ENCODE measurements at regions not wholly inside any gene's neighbourhood (a gene's known extent, or its start where the extent isn't known, plus 50 kb on each side); places are given as distances from the start of the nearest gene placed in this dataset.

DNA sequence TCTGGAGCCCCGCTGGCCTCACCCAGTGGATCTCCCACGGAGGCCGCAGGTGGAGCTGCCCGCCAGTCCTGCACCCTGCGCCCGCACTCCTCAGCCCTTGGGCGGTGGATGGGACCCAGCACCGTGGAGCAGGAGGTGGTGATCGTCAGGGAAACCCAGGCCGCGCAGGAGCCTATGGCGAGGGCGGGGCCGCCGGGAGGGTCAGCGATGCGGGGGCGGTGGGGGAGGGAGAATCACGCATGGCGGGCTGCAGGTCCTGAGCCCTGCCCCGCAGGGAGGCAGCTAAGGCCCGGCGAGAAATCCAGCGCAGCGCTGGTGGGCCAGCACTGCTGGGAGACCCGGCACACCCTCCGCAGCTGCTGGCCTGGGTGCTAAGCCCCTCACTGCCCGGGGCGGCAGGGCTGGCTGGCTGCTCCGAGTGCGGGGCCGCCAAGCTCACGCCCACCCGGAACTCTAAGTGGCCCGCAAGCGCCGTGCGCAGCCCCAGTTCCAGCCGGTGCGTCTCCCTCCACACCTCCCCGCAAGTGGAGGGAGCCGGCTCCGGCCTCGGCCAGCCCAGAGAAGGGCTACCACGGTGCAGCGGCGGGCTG is 524.8 kb upstream of the TPK1 start:
- TF ChIP-seq CREB1 (IDR thresholded peaks at IDR 0.05; ENCODE audit: low read depth) (no peak), USF2 (IDR thresholded peaks at IDR 0.05; ENCODE audit: borderline replicate concordance, low read depth, low read length) (no peak), EZH2 (IDR thresholded peaks at IDR 0.05; ENCODE audit: borderline replicate concordance, control insufficient read depth, low read depth, low read length) (no peak), RELA (IDR thresholded peaks at IDR 0.05; ENCODE audit: borderline replicate concordance, partially characterized antibody) (no peak), TAF1 (IDR thresholded peaks at IDR 0.05; ENCODE audit: borderline replicate concordance, low read depth, low read length) (no peak)
- TF ChIP-seq, protein P1, sequence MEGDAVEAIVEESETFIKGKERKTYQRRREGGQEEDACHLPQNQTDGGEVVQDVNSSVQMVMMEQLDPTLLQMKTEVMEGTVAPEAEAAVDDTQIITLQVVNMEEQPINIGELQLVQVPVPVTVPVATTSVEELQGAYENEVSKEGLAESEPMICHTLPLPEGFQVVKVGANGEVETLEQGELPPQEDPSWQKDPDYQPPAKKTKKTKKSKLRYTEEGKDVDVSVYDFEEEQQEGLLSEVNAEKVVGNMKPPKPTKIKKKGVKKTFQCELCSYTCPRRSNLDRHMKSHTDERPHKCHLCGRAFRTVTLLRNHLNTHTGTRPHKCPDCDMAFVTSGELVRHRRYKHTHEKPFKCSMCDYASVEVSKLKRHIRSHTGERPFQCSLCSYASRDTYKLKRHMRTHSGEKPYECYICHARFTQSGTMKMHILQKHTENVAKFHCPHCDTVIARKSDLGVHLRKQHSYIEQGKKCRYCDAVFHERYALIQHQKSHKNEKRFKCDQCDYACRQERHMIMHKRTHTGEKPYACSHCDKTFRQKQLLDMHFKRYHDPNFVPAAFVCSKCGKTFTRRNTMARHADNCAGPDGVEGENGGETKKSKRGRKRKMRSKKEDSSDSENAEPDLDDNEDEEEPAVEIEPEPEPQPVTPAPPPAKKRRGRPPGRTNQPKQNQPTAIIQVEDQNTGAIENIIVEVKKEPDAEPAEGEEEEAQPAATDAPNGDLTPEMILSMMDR (IDR thresholded peaks at IDR 0.05 in 2 of 3, conservative IDR thresholded peaks at IDR 0.05 in 1 of 3; ENCODE audit: control insufficient read depth in 2 of 3, extremely low read depth in 1 of 3, insufficient read depth in 1 of 3, low read depth in 3 of 3, low read length in 3 of 3) = no peak
